SK-N-SH (cell line): ENCODE measurements at regions not wholly inside any gene's neighbourhood (a gene's known extent, or its start where the extent isn't known, plus 50 kb on each side); places are given as distances from the start of the nearest gene placed in this dataset.

Experiments
- CTCF ChIP-seq: fragments of 200-600 bp; sonication (generic); IDR thresholded peaks from 2 replicates; pipeline ENCODE4 v1.6.1; 2017; ENCODE audit warnings: antibody characterized with exemption, mild to moderate bottlenecking, moderate library complexity
- EP300 ChIP-seq, 2 experiments: IDR thresholded peaks; 2 replicates each; pipeline versions ENCODE4 v1.4.0 to v1.6.1; 2012; ENCODE audit warnings: borderline replicate concordance in 1 of 2, low read depth in 1 of 2, low read length in 1 of 2
- FOXJ3 ChIP-seq: sonication (generic); formaldehyde crosslinking; IDR thresholded peaks from 2 replicates; pipeline ENCODE4 v1.5.1; 2020; ENCODE audit warnings: mild to moderate bottlenecking, missing genetic modification reagents
- JUND ChIP-seq: IDR thresholded peaks from 2 replicates; pipeline ENCODE4 v1.4.0; 2012
- MEF2A ChIP-seq: IDR thresholded peaks from 2 replicates; pipeline ENCODE4 v1.4.0; 2012; ENCODE audit warnings: low read depth, borderline replicate concordance
- RCOR1 ChIP-seq: fragments of 150-350 bp; IDR thresholded peaks from 2 replicates; pipeline ENCODE4 v1.6.1; 2017; ENCODE audit warnings: antibody characterized with exemption, low read length
- RXRA ChIP-seq: IDR thresholded peaks from 2 replicates; pipeline ENCODE4 v1.4.0; 2012; ENCODE audit warnings: low read depth, mild to moderate bottlenecking, borderline replicate concordance
- TCF12 ChIP-seq: IDR thresholded peaks from 2 replicates; pipeline ENCODE4 v1.4.0; 2012

- TF ChIP-seq RXRA (no peak), TCF12 (no peak), JUND (no peak), MEF2A (no peak), EP300 (IDR thresholded peaks at IDR 0.05; ENCODE audit: borderline replicate concordance in 1 of 2, low read depth in 1 of 2, low read length in 1 of 2) (no peak), CTCF (no peak), FOXJ3 (CRISPR knock-in tag) (no peak), RCOR1 (no peak)
Measured at GRCh38 chr1:99198393-99198792, 65.9 kb upstream of the PLPPR4 start.
